ENCODE measurements at regions not wholly inside any gene's neighbourhood (a gene's known extent, or its start where the extent isn't known, plus 50 kb on each side); places are given as distances from the start of the nearest gene placed in this dataset.

DNA sequence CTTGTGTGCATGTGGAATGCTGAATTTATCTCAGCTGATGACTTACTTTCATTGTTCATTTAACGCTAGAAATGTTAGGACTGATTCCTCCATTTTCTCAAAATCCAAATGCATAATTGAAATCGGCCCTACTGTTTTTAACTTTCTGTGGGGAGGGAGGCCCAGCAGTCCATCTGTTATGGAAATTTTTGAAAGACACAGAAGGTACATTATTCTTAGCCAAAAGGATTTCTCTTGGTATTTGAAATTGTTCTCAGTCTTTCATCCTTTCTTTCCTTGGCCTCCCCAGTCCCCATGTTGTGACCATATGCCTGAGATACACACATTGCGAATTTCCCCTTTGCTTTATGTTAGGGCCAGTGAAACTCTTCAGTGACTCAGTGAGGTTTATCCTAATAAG lies 549.9 kb downstream of the IRX1 start:
- TF ChIP-seq, protein P1, sequence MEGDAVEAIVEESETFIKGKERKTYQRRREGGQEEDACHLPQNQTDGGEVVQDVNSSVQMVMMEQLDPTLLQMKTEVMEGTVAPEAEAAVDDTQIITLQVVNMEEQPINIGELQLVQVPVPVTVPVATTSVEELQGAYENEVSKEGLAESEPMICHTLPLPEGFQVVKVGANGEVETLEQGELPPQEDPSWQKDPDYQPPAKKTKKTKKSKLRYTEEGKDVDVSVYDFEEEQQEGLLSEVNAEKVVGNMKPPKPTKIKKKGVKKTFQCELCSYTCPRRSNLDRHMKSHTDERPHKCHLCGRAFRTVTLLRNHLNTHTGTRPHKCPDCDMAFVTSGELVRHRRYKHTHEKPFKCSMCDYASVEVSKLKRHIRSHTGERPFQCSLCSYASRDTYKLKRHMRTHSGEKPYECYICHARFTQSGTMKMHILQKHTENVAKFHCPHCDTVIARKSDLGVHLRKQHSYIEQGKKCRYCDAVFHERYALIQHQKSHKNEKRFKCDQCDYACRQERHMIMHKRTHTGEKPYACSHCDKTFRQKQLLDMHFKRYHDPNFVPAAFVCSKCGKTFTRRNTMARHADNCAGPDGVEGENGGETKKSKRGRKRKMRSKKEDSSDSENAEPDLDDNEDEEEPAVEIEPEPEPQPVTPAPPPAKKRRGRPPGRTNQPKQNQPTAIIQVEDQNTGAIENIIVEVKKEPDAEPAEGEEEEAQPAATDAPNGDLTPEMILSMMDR (IDR thresholded peaks at IDR 0.05): no peak
- no peak for TF ChIP-seq POLR2AphosphoS5 (IDR thresholded peaks at IDR 0.05; ENCODE audit: insufficient read depth in 1 of 2, low read depth in 1 of 2)
- TF ChIP-seq POLR2A (IDR thresholded peaks at IDR 0.05): no peak
